GM10248 (cell line): ENCODE measurements at regions not wholly inside any gene's neighbourhood (a gene's known extent, or its start where the extent isn't known, plus 50 kb on each side); places are given as distances from the start of the nearest gene placed in this dataset.

Source experiments
- CTCF ChIA-PET: fragments of 300-600 bp; sonication (Branson Sonifier 250); formaldehyde crosslinking; extraction: SDS; loops from one replicate; lab custom pipeline; 2021; ENCODE audit warnings: antibody characterized with exemption; lab: Yijun Ruan, JAX
- POLR2A ChIA-PET: fragments of 350-650 bp; sonication (Branson Sonifier 250); formaldehyde crosslinking; extraction: SDS; loops from one replicate; lab custom pipeline; 2020; ENCODE audit warnings: antibody characterized with exemption; lab: Yijun Ruan, JAX
- DNase-seq: peaks from one replicate; pipeline ENCODE4 v3.0.0; 2012; ENCODE audit errors: extremely low spot score
- TF ChIP-seq, protein P1 (sequence below): IDR thresholded peaks from 2 replicates; pipeline ENCODE4 v1.5.1; 2012; ENCODE audit warnings: mild to moderate bottlenecking, low read depth; ENCODE audit errors: extremely low read depth, missing control alignments, control extremely low read depth

DNA sequence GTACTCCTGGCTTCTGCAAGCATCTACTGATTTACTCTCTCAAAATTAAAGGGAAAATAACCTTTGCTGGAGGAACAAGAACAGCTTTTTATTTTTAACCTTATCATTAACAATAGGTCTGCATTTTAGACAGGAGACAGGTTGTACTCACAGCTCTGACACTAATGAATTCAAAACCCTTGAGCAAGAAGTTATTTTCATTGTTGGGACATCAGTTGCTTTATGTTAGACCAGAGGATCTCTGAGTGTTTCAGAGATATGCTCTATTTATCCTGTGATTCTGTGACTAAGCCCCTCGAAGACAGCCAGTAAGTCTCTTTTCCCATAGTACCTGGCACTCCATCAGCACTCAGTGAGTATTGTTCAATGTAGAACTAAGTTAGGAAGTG, 190.2 kb upstream of the PCSK5 start:
- POLR2A ChIA-PET, result no interaction called here
- CTCF ChIA-PET, result interaction anchor here (0.7 kb wide), 1 partner anchor 259 kb away, joined by 3 read pairs; no protein-coding TSS in a partner anchor
- DNase-seq, result no peak
- TF ChIP-seq, protein P1, sequence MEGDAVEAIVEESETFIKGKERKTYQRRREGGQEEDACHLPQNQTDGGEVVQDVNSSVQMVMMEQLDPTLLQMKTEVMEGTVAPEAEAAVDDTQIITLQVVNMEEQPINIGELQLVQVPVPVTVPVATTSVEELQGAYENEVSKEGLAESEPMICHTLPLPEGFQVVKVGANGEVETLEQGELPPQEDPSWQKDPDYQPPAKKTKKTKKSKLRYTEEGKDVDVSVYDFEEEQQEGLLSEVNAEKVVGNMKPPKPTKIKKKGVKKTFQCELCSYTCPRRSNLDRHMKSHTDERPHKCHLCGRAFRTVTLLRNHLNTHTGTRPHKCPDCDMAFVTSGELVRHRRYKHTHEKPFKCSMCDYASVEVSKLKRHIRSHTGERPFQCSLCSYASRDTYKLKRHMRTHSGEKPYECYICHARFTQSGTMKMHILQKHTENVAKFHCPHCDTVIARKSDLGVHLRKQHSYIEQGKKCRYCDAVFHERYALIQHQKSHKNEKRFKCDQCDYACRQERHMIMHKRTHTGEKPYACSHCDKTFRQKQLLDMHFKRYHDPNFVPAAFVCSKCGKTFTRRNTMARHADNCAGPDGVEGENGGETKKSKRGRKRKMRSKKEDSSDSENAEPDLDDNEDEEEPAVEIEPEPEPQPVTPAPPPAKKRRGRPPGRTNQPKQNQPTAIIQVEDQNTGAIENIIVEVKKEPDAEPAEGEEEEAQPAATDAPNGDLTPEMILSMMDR, result no peak

GRCh38 chr9:75707191-75707590, 183.3 kb upstream of the PCSK5 start:
- ChIA-PET CTCF (no interaction called here), POLR2A (no interaction called here)
- no peak for DNase-seq
- TF ChIP-seq, protein P1, result no peak

- POLR2A ChIA-PET, result no interaction called here
- CTCF ChIA-PET, result interaction anchor here (1.8 kb wide), 1 partner anchor 17 kb away, joined by 4 read pairs; no protein-coding TSS in a partner anchor
- DNase-seq, result no peak
- TF ChIP-seq, protein P1, result no peak
Observed at GRCh38 chr9:75709698-75710097, 180.8 kb upstream of the PCSK5 start.

DNA sequence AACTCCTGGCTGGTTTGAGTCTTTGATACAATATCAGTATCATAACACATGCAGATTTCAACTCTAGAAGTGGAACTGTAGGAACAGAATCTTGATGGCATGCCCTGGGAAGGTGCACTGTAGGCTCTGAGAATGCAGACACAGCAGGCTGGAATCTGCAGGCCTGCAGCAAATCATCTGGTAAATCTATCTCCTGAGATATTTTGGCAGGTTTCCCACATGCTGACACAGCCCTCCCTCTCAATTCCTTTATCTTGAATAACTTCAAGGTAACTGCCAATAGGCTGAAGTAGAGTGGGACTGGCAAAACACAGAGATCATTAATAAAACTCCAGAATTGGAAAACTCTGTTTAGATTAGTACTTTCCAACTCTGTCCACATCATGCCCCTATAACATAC, 177.8 kb upstream of the PCSK5 start:
- no peak for DNase-seq
- ChIA-PET CTCF (no interaction called here), POLR2A (no interaction called here)
- TF ChIP-seq, protein P1, result no peak

- no peak for DNase-seq
- POLR2A ChIA-PET, result no interaction called here
- CTCF ChIA-PET, result no interaction called here
- TF ChIP-seq, protein P1, result no peak
Observed at GRCh38 chr9:75713335-75713734, 177.1 kb upstream of the PCSK5 start.

- TF ChIP-seq, protein P1, result no peak
- POLR2A ChIA-PET, result no interaction called here
- DNase-seq, result no peak
- CTCF ChIA-PET, result no interaction called here
Observed at GRCh38 chr9:75715360-75715759, 175.1 kb upstream of the PCSK5 start.

GRCh38 chr9:75718677-75719076, 171.8 kb upstream of the PCSK5 start:
- TF ChIP-seq, protein P1, result no peak
- ChIA-PET CTCF (no interaction called here), POLR2A (no interaction called here)
- DNase-seq, result no peak
